Testis (tissue), 2 donors: ENCODE measurements at regions not wholly inside any gene's neighbourhood (a gene's known extent, or its start where the extent isn't known, plus 50 kb on each side); places are given as distances from the start of the nearest gene placed in this dataset.

Experiments used
- POLR2A ChIP-seq: fragments of 450-650 bp; IDR thresholded peaks from one replicate; pipeline ENCODE4 v1.6.1; 2017; ENCODE audit warnings: antibody characterized with exemption, mild to moderate bottlenecking, moderate library complexity
- TF ChIP-seq, protein P1 (sequence below), 3 experiments: fragments of 450-650 bp in 2 of 3; fragments of 200-600 bp in 1 of 3; sonication (generic) in 1 of 3; IDR thresholded peaks; one replicate each; pipeline ENCODE4 v1.5.1; 2016 to 2019; ENCODE audit warnings: antibody characterized with exemption in 3 of 3, mild to moderate bottlenecking in 2 of 3, moderate library complexity in 1 of 3

DNA sequence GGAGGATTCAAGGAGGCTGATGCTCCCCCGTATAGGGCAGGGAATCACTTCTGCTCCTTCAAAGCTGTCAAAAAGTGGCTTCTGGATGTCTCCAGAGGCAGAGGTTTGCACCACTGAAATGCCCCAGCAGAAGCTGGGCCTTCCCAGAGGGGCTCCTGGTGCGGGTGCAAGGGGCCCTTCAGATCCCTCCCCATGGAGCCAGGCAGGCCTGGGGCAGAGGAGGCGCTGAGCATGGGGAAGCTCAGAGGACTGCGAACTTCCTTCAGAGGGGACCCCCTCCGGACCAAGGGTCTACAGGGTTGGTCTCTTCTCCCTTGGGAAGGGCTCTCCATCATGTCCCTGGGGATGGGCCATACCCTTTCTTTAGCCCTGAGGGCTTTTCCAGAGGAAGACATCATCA lies 341.2 kb downstream of the DYSF start:
- TF ChIP-seq, protein P1, sequence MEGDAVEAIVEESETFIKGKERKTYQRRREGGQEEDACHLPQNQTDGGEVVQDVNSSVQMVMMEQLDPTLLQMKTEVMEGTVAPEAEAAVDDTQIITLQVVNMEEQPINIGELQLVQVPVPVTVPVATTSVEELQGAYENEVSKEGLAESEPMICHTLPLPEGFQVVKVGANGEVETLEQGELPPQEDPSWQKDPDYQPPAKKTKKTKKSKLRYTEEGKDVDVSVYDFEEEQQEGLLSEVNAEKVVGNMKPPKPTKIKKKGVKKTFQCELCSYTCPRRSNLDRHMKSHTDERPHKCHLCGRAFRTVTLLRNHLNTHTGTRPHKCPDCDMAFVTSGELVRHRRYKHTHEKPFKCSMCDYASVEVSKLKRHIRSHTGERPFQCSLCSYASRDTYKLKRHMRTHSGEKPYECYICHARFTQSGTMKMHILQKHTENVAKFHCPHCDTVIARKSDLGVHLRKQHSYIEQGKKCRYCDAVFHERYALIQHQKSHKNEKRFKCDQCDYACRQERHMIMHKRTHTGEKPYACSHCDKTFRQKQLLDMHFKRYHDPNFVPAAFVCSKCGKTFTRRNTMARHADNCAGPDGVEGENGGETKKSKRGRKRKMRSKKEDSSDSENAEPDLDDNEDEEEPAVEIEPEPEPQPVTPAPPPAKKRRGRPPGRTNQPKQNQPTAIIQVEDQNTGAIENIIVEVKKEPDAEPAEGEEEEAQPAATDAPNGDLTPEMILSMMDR (IDR thresholded peaks at IDR 0.05): no peak
- no peak for TF ChIP-seq POLR2A
